Endothelial cell of umbilical vein (primary cell): ENCODE measurements at regions not wholly inside any gene's neighbourhood (a gene's known extent, or its start where the extent isn't known, plus 50 kb on each side); places are given as distances from the start of the nearest gene placed in this dataset.

Source experiments
- JUN ChIP-seq: IDR thresholded peaks from 2 replicates; pipeline ENCODE4 v1.6.1; 2011; ENCODE audit warnings: borderline replicate concordance, low read depth; ENCODE audit not compliant: insufficient read length, insufficient read depth
- POLR2AphosphoS5 ChIP-seq: IDR thresholded peaks from 2 replicates; pipeline ENCODE4 v1.6.1; 2012; ENCODE audit warnings: low read depth, mild to moderate bottlenecking, control low read depth, low read length, moderate library complexity; ENCODE audit not compliant: insufficient read depth
- TF ChIP-seq, protein P1 (sequence below): IDR thresholded peaks from 2 replicates; pipeline ENCODE4 v1.6.1; 2011; ENCODE audit not compliant: insufficient read depth, insufficient read length
- TF ChIP-seq, protein P2 (sequence below), 2 donors: IDR thresholded peaks; 1 replicate in 1 of 2; 2 replicates in 1 of 2; pipeline ENCODE4 v1.5.1; 2011; ENCODE audit warnings: low read length in 2 of 2, mild to moderate bottlenecking in 2 of 2, moderate library complexity in 2 of 2, control low read depth in 1 of 2, inconsistent platforms in 1 of 2, low read depth in 1 of 2; ENCODE audit not compliant: insufficient read depth in 1 of 2; ENCODE audit errors: extremely low read depth in 1 of 2

DNA sequence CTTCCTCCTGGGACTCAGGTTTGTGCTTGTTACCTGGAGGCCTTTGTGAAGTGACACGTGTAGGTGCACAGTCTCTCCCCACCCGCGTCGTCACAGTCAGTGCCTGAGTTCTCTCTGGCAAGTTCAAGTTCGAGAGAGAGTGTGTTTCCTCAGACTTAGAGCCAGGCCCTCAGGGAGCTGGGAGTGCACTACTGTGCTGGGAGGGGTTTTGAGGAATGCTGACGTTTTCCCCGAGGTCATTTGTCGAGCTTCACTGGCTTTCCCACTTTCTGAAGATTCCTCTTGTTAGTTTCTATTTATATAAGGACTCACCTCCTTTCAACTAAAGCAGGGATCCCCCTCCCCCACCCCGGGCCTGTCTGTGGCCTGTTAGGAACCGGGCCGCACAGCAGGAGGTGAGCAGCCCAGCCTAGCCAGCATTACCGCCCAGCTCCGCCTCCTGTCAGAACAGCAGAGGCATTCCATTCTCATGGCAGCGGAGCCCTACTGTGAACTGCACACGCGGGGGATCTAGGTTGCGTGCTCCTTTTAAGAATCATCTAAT is 209.2 kb downstream of the DIRAS2 start:
- TF ChIP-seq, protein P1, sequence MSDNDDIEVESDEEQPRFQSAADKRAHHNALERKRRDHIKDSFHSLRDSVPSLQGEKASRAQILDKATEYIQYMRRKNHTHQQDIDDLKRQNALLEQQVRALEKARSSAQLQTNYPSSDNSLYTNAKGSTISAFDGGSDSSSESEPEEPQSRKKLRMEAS: no peak
- TF ChIP-seq, protein P2, sequence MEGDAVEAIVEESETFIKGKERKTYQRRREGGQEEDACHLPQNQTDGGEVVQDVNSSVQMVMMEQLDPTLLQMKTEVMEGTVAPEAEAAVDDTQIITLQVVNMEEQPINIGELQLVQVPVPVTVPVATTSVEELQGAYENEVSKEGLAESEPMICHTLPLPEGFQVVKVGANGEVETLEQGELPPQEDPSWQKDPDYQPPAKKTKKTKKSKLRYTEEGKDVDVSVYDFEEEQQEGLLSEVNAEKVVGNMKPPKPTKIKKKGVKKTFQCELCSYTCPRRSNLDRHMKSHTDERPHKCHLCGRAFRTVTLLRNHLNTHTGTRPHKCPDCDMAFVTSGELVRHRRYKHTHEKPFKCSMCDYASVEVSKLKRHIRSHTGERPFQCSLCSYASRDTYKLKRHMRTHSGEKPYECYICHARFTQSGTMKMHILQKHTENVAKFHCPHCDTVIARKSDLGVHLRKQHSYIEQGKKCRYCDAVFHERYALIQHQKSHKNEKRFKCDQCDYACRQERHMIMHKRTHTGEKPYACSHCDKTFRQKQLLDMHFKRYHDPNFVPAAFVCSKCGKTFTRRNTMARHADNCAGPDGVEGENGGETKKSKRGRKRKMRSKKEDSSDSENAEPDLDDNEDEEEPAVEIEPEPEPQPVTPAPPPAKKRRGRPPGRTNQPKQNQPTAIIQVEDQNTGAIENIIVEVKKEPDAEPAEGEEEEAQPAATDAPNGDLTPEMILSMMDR (IDR thresholded peaks at IDR 0.05; ENCODE audit: extremely low read depth in 1 of 2, insufficient read depth in 1 of 2, low read depth in 1 of 2, low read length in 2 of 2): no peak
- no peak for TF ChIP-seq JUN
- no peak for TF ChIP-seq POLR2AphosphoS5
